GM10266 (cell line): ENCODE measurements at regions not wholly inside any gene's neighbourhood (a gene's known extent, or its start where the extent isn't known, plus 50 kb on each side); places are given as distances from the start of the nearest gene placed in this dataset.

ENCODE experiments used
- DNase-seq: peaks from one replicate; pipeline ENCODE4 v3.0.0; 2012; ENCODE audit errors: extremely low spot score
- CTCF ChIP-seq: IDR thresholded peaks from 2 replicates; pipeline ENCODE4 v1.5.1; 2012; ENCODE audit warnings: mild to moderate bottlenecking, low read depth; ENCODE audit not compliant: control insufficient read depth, insufficient read depth; ENCODE audit errors: missing control alignments

DNA sequence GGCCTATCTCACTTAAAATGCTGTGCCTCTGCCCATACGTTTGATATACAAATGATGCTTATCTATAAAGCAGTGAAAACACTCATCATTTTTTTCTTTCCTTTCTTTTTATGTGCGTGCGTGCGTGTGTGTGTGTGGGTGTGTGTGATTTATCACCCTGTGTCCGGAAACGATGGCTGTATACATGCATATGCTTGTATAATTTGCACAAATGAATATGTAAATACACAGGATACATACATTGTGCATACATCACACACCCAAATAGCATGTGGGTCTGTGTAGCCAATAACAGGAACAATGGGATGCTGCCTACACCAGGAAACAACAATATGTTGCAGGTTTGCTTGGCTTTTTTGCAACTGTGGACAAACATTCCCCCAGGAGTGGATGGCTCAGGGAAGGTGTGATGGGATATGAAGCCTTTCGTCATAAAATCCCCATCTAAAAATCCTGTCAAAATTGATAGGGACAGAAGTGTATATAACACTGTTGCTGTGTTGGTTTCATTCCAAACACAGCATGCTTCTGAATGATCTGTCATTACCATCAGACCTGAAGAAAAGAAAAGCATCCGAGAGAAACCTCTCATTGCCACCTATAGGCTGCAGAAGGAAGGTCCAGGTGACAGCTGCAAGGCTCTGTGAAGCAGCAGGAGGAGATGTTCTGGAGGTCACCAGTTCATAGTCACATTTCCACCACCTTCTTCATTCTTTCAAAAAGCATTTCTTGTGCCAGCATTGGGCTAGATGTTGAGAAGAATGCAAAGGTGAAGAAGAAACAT lies 503.9 kb upstream of the NR2F2 start:
- no peak for DNase-seq
- TF ChIP-seq CTCF: peak; percentile 4

- DNase-seq: no peak
- no peak for TF ChIP-seq CTCF
These were observed 501.4 kb upstream of the NR2F2 start for GRCh38 chr15:95829062-95829461.

DNA sequence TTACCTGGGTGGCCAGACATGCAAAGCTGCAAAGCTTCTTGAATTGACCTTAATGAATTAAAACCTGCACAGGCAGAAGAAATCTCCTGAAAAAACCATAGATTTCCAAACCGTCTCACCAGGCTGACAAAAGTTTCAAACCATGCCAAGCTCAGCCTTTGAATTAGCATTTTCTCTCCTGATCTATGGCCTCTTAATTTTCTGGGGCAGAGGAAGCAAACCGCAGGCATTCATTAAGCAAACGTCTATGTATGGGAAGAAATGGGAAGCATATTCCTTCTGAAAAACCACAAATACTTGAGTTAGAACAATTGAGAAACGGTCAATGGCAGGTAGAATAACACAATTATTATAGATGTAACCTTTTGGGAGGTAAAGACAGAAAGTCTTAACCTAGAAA lies 500.2 kb upstream of the NR2F2 start:
- no peak for TF ChIP-seq CTCF
- no peak for DNase-seq

DNA sequence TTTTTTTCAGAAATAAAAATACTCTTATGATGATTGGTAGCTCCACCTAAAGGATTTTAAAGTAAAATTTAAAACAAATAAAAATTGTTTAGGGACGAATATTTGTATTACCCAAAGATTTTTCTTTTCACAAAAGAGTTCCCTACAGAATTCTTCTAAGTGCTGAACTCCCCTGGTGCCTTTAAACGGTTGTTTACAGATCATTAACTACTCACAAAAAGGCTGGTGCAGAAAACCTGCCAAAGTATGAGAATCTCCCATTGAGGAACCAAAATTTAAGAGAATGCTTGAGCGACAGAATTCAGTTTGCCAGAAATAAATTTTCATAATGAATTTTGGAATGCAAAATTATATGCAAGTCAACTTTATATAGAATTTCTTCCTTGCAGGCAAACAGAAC lies 497.8 kb upstream of the NR2F2 start:
- no peak for TF ChIP-seq CTCF
- no peak for DNase-seq

GRCh38 chr15:95834028-95834804 lies 496.3 kb upstream of the NR2F2 start:
- DNase-seq: no peak
- TF ChIP-seq CTCF: no peak

- no peak for TF ChIP-seq CTCF
- DNase-seq: no peak
These were observed 494.0 kb upstream of the NR2F2 start for GRCh38 chr15:95836536-95836935.

DNA sequence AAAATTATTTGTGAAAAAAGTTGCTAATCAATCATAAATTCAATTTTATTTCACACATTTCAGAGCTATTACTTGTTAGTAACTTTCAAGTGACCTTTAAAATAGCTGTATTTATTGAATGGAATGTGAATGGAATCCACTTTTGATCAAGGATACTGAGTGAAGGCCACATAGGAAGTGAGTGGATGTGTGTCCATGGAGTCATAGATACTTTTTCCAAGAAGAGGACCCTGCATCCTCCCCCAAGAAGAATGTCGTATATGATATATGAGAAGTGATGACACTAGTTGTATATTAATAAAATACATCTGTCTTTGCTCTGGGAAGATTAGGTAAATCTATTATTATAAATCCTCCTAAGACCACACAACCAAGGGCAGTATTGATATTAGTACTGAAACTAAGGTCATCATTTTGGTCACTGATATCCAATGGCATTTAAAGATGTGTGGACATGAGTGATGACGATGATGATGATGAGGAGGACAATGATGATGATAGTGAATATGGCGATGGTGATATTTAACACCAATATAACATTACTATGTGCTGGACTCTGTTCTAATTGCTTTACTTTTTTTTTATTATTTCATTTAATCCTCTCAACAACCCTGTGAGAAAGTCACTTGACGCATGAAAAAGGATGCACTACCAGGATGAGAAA lies 493.0 kb upstream of the NR2F2 start:
- TF ChIP-seq CTCF: no peak
- DNase-seq: no peak
